Loucy (cell line): ENCODE measurements at regions not wholly inside any gene's neighbourhood (a gene's known extent, or its start where the extent isn't known, plus 50 kb on each side); places are given as distances from the start of the nearest gene placed in this dataset.

Experiments
- H2AFZ ChIP-seq: fragments of 200-600 bp; sonication (generic); 2 replicates; pipeline ENCODE4 v1.6.0; 2016; ENCODE audit warnings: antibody characterized with exemption, mild to moderate bottlenecking, low read length, moderate library complexity
- H3F3A ChIP-seq: fragments of 200-600 bp; 2 replicates; pipeline ENCODE4 v1.6.0; 2016; ENCODE audit warnings: antibody characterized with exemption, low read depth, mild to moderate bottlenecking
- H3K27me3 ChIP-seq: fragments of 200-600 bp; sonication (generic); 2 replicates; pipeline ENCODE4 v1.6.1; 2014; ENCODE audit warnings: low read length, mild to moderate bottlenecking; ENCODE audit not compliant: insufficient read depth, poor library complexity, severe bottlenecking
- H3K36me3 ChIP-seq: fragments of 200-600 bp; sonication (generic); 2 replicates; pipeline ENCODE4 v1.6.1; 2016; ENCODE audit warnings: low read length; ENCODE audit not compliant: insufficient read depth
- H3K4me1 ChIP-seq: fragments of 200-600 bp; sonication (generic); 2 replicates; pipeline ENCODE4 v1.5.1; 2014; ENCODE audit warnings: low read length, mild to moderate bottlenecking; ENCODE audit not compliant: insufficient read depth, poor library complexity, severe bottlenecking
- H3K4me2 ChIP-seq: fragments of 200-600 bp; sonication (generic); 2 replicates; pipeline ENCODE4 v1.6.0; 2014; ENCODE audit warnings: antibody characterized with exemption, low read length, low read depth, mild to moderate bottlenecking; ENCODE audit not compliant: poor library complexity, severe bottlenecking
- H3K4me3 ChIP-seq: fragments of 200-600 bp; sonication (generic); 2 replicates; pipeline ENCODE4 v1.5.1; 2014; ENCODE audit warnings: low read length, mild to moderate bottlenecking, mixed read lengths; ENCODE audit not compliant: poor library complexity, severe bottlenecking
- H3K79me2 ChIP-seq: fragments of 200-600 bp; sonication (generic); 2 replicates; pipeline ENCODE4 v1.6.1; 2014; ENCODE audit warnings: low read length; ENCODE audit not compliant: insufficient read depth
- H3K9ac ChIP-seq: fragments of 200-600 bp; sonication (generic); 2 replicates; pipeline ENCODE4 v1.6.0; 2014; ENCODE audit warnings: mild to moderate bottlenecking, low read depth, low read length, moderate library complexity; ENCODE audit not compliant: poor library complexity, severe bottlenecking
- H3K9me2 ChIP-seq: fragments of 200-600 bp; sonication (generic); replicated peaks from 2 replicates; pipeline ENCODE4 v1.6.1; 2016; ENCODE audit warnings: low read depth, low read length, mixed read lengths
- H3K9me3 ChIP-seq: fragments of 200-600 bp; sonication (generic); 2 replicates; pipeline ENCODE4 v1.6.1; 2014; ENCODE audit warnings: mild to moderate bottlenecking, antibody characterized with exemption, low read length, low read depth; ENCODE audit not compliant: insufficient read depth
- H4K20me1 ChIP-seq: fragments of 200-600 bp; sonication (generic); 2 replicates; pipeline ENCODE4 v1.6.0; 2014; ENCODE audit warnings: antibody characterized with exemption, low read length, mild to moderate bottlenecking; ENCODE audit not compliant: insufficient read depth, poor library complexity, severe bottlenecking
- EZH2phosphoT487 ChIP-seq: fragments of 200-600 bp; IDR thresholded peaks from 2 replicates; pipeline ENCODE4 v1.6.1; 2018; ENCODE audit warnings: antibody characterized with exemption, mild to moderate bottlenecking, moderate library complexity, borderline replicate concordance
- TF ChIP-seq, protein P1 (sequence below): fragments of 200-600 bp; sonication (generic); conservative IDR thresholded peaks from 2 replicates; pipeline ENCODE4 v1.5.1; 2014; ENCODE audit warnings: mild to moderate bottlenecking, antibody characterized with exemption, low read length

DNA sequence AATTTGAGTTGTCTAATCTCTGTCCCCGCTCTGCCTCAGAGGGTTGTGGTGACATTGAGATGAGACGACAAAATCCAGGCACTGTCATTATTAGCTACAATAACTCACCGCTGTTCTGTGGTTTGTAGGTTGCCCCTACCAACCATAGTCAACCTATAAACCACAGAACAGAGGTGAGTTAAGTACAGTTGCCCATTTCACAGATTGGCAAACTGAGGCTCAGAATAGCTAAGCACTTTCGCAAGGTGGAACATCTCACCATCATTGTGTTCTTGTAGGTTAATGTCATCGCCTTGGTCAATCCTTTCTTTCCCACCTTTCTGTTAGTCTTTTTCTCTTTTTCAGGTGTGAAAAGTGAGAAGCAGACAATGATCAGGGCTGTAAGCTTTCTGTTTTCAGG, 63.4 kb upstream of the LHX5 start:
- Histone ChIP-seq H3K9me2 (no peaks in the 10 kb centered on the region), H3K4me3 (no peak overlapping the region), H3K4me1 (no peaks in the 10 kb centered on the region), H4K20me1 (no peaks in the 10 kb centered on the region), H3K9ac (no peak overlapping the region), H3K9me3 (peaks cover 7% of the 10 kb centered on the region; the same call in 1 of the 2 replicates), H2AFZ (no peak overlapping the region), H3K36me3 (no peaks in the 10 kb centered on the region), H3F3A (no peaks in the 10 kb centered on the region), H3K79me2 (no peaks in the 10 kb centered on the region), H3K4me2 (no peak overlapping the region), H3K27me3 (no peaks in the 10 kb centered on the region)
- TF ChIP-seq, protein P1, sequence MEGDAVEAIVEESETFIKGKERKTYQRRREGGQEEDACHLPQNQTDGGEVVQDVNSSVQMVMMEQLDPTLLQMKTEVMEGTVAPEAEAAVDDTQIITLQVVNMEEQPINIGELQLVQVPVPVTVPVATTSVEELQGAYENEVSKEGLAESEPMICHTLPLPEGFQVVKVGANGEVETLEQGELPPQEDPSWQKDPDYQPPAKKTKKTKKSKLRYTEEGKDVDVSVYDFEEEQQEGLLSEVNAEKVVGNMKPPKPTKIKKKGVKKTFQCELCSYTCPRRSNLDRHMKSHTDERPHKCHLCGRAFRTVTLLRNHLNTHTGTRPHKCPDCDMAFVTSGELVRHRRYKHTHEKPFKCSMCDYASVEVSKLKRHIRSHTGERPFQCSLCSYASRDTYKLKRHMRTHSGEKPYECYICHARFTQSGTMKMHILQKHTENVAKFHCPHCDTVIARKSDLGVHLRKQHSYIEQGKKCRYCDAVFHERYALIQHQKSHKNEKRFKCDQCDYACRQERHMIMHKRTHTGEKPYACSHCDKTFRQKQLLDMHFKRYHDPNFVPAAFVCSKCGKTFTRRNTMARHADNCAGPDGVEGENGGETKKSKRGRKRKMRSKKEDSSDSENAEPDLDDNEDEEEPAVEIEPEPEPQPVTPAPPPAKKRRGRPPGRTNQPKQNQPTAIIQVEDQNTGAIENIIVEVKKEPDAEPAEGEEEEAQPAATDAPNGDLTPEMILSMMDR, result no peak
- TF ChIP-seq EZH2phosphoT487, result no peak

DNA sequence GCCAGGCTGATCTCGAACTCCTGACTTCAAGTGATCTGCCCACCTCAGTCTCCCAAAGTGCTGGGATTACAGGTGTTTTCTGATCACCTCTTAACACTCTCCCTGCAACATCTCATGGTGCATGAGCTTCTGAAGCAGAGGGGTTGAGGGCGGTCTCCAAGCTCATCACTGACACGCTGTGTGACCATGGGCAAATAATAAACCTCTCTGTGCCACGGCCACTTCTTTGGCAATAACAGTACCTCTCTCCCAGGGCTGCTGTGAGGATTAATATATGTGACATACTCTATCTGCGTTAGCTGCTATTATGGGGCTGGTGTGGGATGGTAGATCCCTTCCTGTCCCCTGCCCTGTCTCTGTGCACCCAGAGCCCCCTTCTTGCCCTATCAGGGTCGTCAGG, 62.9 kb upstream of the LHX5 start:
- Histone ChIP-seq H3K9me3 (0 out of 2 replicates have a peak, but pooled peaks cover 7% of the 10 kb centered on the region), H3K36me3 (no peaks in the 10 kb centered on the region), H3K79me2 (no peaks in the 10 kb centered on the region), H3K9me2 (no peaks in the 10 kb centered on the region), H3K9ac (no peak overlapping the region), H2AFZ (no peak overlapping the region), H4K20me1 (no peaks in the 10 kb centered on the region), H3K27me3 (no peaks in the 10 kb centered on the region), H3K4me3 (no peak overlapping the region), H3F3A (no peaks in the 10 kb centered on the region), H3K4me1 (no peaks in the 10 kb centered on the region), H3K4me2 (no peak overlapping the region)
- no peak for TF ChIP-seq EZH2phosphoT487
- TF ChIP-seq, protein P1, result no peak

DNA sequence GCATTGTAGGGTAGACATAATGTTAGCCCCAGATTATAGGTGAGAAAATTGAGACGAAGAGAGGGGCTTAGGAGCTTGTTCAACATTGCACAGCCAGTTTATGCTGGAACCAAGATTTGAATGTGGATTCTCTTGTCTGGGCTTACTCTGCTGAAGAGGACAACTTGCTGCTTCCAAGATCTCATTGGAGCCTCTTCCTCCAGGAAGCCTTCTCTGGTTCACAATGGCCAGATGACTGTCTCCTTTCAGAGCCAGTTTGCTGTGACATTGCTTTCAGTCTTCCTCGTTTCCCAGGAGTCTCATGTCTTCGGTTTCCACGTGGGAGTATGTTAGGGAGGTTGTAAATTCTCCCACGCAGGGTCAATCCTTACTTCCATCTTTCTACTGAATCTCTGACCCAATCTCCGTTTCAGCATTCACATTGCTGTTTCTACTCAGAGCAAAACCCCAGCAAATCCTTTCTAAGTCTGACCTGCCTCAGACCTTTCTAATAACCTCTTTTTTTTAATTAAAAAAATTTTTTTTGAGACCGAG, 62.2 kb upstream of the LHX5 start:
- no peaks in the 10 kb centered on the region for H3K79me2 ChIP-seq
- no peak overlapping the region for H3K4me3 ChIP-seq
- no peaks in the 10 kb centered on the region for H3K4me1 ChIP-seq
- no peaks in the 10 kb centered on the region for H3K36me3 ChIP-seq
- no peaks in the 10 kb centered on the region for H3K27me3 ChIP-seq
- no peaks in the 10 kb centered on the region for H3K9me2 ChIP-seq
- H4K20me1 ChIP-seq, result no peaks in the 10 kb centered on the region
- H3F3A ChIP-seq, result no peaks in the 10 kb centered on the region
- no peak overlapping the region for H2AFZ ChIP-seq
- TF ChIP-seq, protein P1, result no peak
- TF ChIP-seq EZH2phosphoT487, result no peak
- H3K9me3 ChIP-seq, result 0 out of 2 replicates have a peak, but pooled peaks cover 7% of the 10 kb centered on the region
- H3K9ac ChIP-seq, result no peak overlapping the region
- H3K4me2 ChIP-seq, result no peak overlapping the region
